ENCODE measurements at regions not wholly inside any gene's neighbourhood (a gene's known extent, or its start where the extent isn't known, plus 50 kb on each side); places are given as distances from the start of the nearest gene placed in this dataset.

DNA sequence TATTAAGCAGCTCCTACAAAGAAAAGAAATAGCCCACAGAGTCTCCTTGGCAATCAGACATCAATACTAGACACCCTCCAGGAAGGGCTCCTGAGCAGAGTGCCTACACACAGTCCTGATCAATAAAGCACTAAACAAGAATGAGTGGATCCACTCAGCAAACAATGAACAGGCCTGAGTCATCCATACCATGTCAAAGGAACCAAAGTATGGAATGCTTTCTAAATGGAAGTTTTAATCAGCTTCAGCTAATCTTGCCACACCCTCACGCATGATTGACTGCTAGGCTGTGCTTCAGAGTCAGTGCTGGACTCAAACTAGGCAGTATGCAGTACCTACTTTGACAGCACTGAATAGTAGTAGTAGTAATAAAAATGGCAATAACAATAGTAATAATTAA, 392.7 kb upstream of the HTR2A start:
- TF ChIP-seq, protein P1, sequence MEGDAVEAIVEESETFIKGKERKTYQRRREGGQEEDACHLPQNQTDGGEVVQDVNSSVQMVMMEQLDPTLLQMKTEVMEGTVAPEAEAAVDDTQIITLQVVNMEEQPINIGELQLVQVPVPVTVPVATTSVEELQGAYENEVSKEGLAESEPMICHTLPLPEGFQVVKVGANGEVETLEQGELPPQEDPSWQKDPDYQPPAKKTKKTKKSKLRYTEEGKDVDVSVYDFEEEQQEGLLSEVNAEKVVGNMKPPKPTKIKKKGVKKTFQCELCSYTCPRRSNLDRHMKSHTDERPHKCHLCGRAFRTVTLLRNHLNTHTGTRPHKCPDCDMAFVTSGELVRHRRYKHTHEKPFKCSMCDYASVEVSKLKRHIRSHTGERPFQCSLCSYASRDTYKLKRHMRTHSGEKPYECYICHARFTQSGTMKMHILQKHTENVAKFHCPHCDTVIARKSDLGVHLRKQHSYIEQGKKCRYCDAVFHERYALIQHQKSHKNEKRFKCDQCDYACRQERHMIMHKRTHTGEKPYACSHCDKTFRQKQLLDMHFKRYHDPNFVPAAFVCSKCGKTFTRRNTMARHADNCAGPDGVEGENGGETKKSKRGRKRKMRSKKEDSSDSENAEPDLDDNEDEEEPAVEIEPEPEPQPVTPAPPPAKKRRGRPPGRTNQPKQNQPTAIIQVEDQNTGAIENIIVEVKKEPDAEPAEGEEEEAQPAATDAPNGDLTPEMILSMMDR (IDR thresholded peaks at IDR 0.05; ENCODE audit: extremely low read depth in 1 of 2, insufficient read depth in 1 of 2, low read depth in 1 of 2, low read length in 2 of 2), result no peak
- TF ChIP-seq MYC (IDR thresholded peaks at IDR 0.05; ENCODE audit: low read depth, low read length) (no peak), POLR2A (IDR thresholded peaks at IDR 0.05; ENCODE audit: low read depth, low read length) (no peak), EZH2 (IDR thresholded peaks at IDR 0.05; ENCODE audit: borderline replicate concordance, low read depth, low read length, severe bottlenecking) (no peak), POLR2AphosphoS5 (IDR thresholded peaks at IDR 0.05; ENCODE audit: insufficient read depth, low read depth, low read length) (no peak)
